ACC112 (cell line): ENCODE measurements at regions not wholly inside any gene's neighbourhood (a gene's known extent, or its start where the extent isn't known, plus 50 kb on each side); places are given as distances from the start of the nearest gene placed in this dataset.
"Not testable (repeated sequence)": the region's sequence is repeated elsewhere in the genome, so short reads cannot be mapped to it uniquely, and the experiment has no call there.

Experiments used
- H2AFZ ChIP-seq: fragments of 200-600 bp; sonication (generic); one replicate; pipeline ENCODE4 v1.6.0; 2017; ENCODE audit warnings: antibody characterized with exemption, low read length; ENCODE audit not compliant: unreplicated experiment
- H3K27ac ChIP-seq: fragments of 200-600 bp; sonication (generic); 2 replicates; pipeline ENCODE4 v1.5.1; 2014; ENCODE audit warnings: low read depth, mild to moderate bottlenecking, antibody characterized with exemption, low read length, moderate library complexity
- H3K27me3 ChIP-seq: fragments of 200-600 bp; sonication (generic); 2 replicates; pipeline ENCODE4 v1.6.1; 2014; ENCODE audit warnings: mild to moderate bottlenecking, antibody characterized with exemption, low read length, moderate library complexity, mixed read lengths; ENCODE audit not compliant: insufficient read depth
- H3K36me3 ChIP-seq: fragments of 200-600 bp; sonication (generic); 2 replicates; pipeline ENCODE4 v1.6.1; 2016; ENCODE audit warnings: mild to moderate bottlenecking, antibody characterized with exemption, low read length, moderate library complexity, mixed read lengths; ENCODE audit not compliant: insufficient read depth
- H3K4me1 ChIP-seq: fragments of 200-600 bp; sonication (generic); one replicate; pipeline ENCODE4 v1.6.1; 2016; ENCODE audit warnings: low read length, mixed read lengths; ENCODE audit not compliant: insufficient read depth, unreplicated experiment, control insufficient read depth
- H3K4me3 ChIP-seq: fragments of 200-600 bp; sonication (generic); 2 replicates; pipeline ENCODE4 v1.5.1; 2014; ENCODE audit warnings: mild to moderate bottlenecking, low read depth, low read length
- H3K79me2 ChIP-seq: fragments of 200-600 bp; sonication (generic); one replicate; pipeline ENCODE4 v1.6.0; 2016; ENCODE audit warnings: low read length; ENCODE audit not compliant: control insufficient read depth, unreplicated experiment, insufficient read depth

- Histone ChIP-seq H3K4me3 (no peak overlapping the region), H3K4me1 (peaks cover 7% of the 10 kb centered on the region), H3K36me3 (no peaks in the 10 kb centered on the region), H3K27ac (no peak overlapping the region), H2AFZ (no peak overlapping the region), H3K27me3 (no peaks in the 10 kb centered on the region), H3K79me2 (no peaks in the 10 kb centered on the region)
Measured at GRCh38 chr22:41023299-41023623, 69.1 kb upstream of the EP300 start.

GRCh38 chr22:41028841-41029240, 63.6 kb upstream of the EP300 start:
- H2AFZ ChIP-seq, result no peak overlapping the region
- no peaks in the 10 kb centered on the region for H3K27me3 ChIP-seq
- H3K4me3 ChIP-seq, result no peak overlapping the region
- no peaks in the 10 kb centered on the region for H3K79me2 ChIP-seq
- peaks cover 10% of the 10 kb centered on the region for H3K4me1 ChIP-seq
- no peaks in the 10 kb centered on the region for H3K36me3 ChIP-seq
- H3K27ac ChIP-seq, result peak overlapping the region; percentile 69

- Histone ChIP-seq H3K27me3 (no peaks in the 10 kb centered on the region), H3K4me1 (peaks cover 10% of the 10 kb centered on the region), H3K4me3 (no peak overlapping the region), H3K36me3 (no peaks in the 10 kb centered on the region), H2AFZ (no peak overlapping the region), H3K79me2 (no peaks in the 10 kb centered on the region), H3K27ac (no peak overlapping the region)
Measured at GRCh38 chr22:41030891-41031290, 61.5 kb upstream of the EP300 start.

- Histone ChIP-seq H3K79me2 (no peaks in the 10 kb centered on the region), H3K27ac (no peak overlapping the region), H3K4me1 (peaks cover 3% of the 10 kb centered on the region), H3K4me3 (no peak overlapping the region), H3K27me3 (no peaks in the 10 kb centered on the region), H2AFZ (no peak overlapping the region), H3K36me3 (no peaks in the 10 kb centered on the region)
Measured at GRCh38 chr22:41034706-41035105, 57.7 kb upstream of the EP300 start.

DNA sequence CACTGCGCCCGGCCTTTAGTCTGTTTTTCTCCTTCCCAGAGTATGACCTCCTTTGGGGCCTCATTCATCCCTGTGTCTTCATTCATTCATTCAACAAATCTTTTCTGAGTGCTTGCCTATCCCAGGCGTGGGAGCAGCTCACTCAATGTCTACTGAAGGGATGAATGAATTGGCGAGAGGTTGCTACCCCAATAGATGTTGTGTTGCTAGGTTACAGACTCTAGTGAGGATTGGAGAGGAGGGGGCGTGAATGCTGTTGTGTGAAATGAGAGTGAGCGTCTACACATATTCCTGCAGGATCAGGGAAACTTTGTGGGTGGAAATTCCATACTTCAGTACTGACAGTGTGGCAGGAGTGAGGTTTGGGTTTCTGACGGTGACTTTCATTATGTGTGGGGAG, 55.5 kb upstream of the EP300 start:
- H3K36me3 ChIP-seq, result no peaks in the 10 kb centered on the region
- H3K79me2 ChIP-seq, result no peaks in the 10 kb centered on the region
- no peaks in the 10 kb centered on the region for H3K4me1 ChIP-seq
- no peak overlapping the region for H3K27ac ChIP-seq
- no peak overlapping the region for H2AFZ ChIP-seq
- H3K4me3 ChIP-seq, result no peak overlapping the region
- no peaks in the 10 kb centered on the region for H3K27me3 ChIP-seq

- no peaks in the 10 kb centered on the region for H3K27me3 ChIP-seq
Measured at GRCh38 chr22:41038732-41039131, 53.7 kb upstream of the EP300 start.

DNA sequence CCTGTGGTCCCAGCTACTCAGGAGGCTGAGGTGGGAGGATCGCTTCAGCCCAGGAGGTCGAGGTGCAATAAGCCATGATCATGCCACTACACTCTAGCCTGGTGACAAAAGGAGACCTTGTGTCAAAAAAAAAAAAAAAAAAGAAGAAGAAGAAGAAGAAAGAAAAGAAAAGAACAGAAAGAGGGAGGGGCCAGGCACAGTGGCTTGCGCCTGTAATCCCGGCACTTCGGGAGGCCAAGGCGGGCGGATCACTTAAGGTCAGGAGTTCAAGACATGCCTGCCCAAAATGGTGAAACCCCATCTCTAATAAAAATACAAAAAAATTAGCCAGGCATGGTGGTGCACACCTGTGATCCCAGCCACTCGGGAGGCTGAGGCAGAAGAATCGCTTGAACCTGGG, 52.8 kb upstream of the EP300 start:
- not testable (repeated sequence) for H3K36me3 ChIP-seq, H3K4me3 ChIP-seq, H3K27ac ChIP-seq, H3K27me3 ChIP-seq, H2AFZ ChIP-seq, H3K79me2 ChIP-seq, H3K4me1 ChIP-seq

More at GRCh38 chr22:41038732-41039131, 53.7 kb upstream of the EP300 start:
- Histone ChIP-seq H2AFZ (no peak overlapping the region), H3K4me3 (no peak overlapping the region), H3K36me3 (no peaks in the 10 kb centered on the region), H3K4me1 (no peaks in the 10 kb centered on the region), H3K27ac (no peak overlapping the region), H3K79me2 (no peaks in the 10 kb centered on the region)

DNA sequence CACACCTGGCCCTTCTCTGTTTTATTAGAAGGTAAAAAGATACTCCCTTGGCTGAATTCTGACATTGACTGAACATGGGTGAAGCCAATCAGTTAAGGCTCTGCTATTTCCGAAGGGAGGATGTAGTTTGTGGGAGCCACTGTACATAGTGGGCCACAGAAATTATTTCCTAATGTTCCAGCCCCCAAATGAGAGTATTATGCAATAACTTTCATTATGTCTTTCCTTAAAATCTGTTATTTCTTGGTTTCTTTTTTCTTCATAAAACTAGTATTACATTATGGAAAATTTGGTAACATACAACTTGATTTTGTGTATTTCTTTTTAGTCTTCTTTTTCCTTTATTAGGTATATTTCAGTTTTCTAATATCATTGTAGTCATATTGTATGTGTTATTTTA, 51.9 kb upstream of the EP300 start:
- Histone ChIP-seq H2AFZ (no peak overlapping the region), H3K4me1 (no peaks in the 10 kb centered on the region), H3K4me3 (no peak overlapping the region), H3K79me2 (no peaks in the 10 kb centered on the region), H3K27me3 (no peaks in the 10 kb centered on the region), H3K27ac (no peak overlapping the region), H3K36me3 (no peaks in the 10 kb centered on the region)

DNA sequence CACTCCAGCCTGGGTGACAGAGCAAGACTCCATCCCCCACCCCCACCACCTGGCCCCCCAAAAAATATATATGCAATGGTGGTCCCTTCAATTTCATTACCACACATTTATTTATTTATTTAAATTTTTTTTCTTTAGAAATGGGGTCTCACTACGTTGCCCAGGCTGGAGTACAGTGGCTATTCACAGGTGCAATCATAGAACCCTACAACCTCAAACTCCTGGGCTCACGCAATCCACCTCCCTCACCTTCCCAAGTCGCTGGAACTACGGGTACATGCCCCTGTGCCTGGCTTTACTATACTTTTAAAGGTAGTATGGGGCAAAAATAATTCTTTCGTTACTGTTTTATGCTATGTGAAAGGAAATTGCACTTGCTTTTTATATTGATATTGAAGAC, 50.9 kb upstream of the EP300 start:
- Histone ChIP-seq H3K4me1 (no peaks in the 10 kb centered on the region), H3K36me3 (no peaks in the 10 kb centered on the region), H3K4me3 (no peak overlapping the region), H3K27ac (no peak overlapping the region), H3K79me2 (no peaks in the 10 kb centered on the region), H2AFZ (no peak overlapping the region), H3K27me3 (no peaks in the 10 kb centered on the region)
